Jurkat, Clone E6-1 (cell line): ENCODE measurements at regions not wholly inside any gene's neighbourhood (a gene's known extent, or its start where the extent isn't known, plus 50 kb on each side); places are given as distances from the start of the nearest gene placed in this dataset.

Experiments
- DNase-seq: peaks from one replicate; pipeline ENCODE4 v3.0.0-alpha.2; 2011; ENCODE audit warnings: low read depth, low spot score
- H3K4me3 ChIP-seq: 2 replicates; pipeline ENCODE4 v1.5.1; 2011; ENCODE audit warnings: mild to moderate bottlenecking, low read length, control low read depth, moderate library complexity

GRCh38 chr3:194738254-194739093, 52.8 kb downstream of the FAM43A start:
- DNase-seq, result no peak
- no peak overlapping the region for H3K4me3 ChIP-seq

GRCh38 chr3:194739498-194740284, 54.0 kb downstream of the FAM43A start:
- DNase-seq, result no peak
- no peak overlapping the region for H3K4me3 ChIP-seq

- DNase-seq, result no peak
- H3K4me3 ChIP-seq, result no peak overlapping the region
These were observed 55.3 kb downstream of the FAM43A start for GRCh38 chr3:194740859-194741491.

DNA sequence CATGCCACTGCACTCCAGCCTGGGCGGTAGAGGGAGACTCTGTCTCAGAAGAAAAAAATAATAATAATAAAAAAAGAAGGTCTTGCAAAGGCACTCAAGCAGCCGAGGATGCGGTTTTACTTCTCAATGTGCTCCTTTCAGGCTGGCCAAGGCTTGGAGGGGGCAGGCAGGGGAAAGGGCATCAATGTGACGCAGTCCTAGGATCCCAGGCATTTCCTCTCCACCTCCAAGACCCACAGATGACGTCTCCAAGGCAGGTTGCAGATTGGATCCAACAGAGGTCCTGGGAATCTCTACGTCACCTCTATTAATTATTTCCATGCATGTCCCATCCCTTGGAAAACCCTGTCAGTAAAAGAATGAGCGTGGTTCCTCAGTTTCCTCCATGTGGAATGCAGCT, 56.2 kb downstream of the FAM43A start:
- H3K4me3 ChIP-seq, result no peak overlapping the region
- DNase-seq, result no peak

GRCh38 chr3:194744826-194745225, 59.1 kb downstream of the FAM43A start:
- H3K4me3 ChIP-seq, result no peak overlapping the region
- no peak for DNase-seq

DNA sequence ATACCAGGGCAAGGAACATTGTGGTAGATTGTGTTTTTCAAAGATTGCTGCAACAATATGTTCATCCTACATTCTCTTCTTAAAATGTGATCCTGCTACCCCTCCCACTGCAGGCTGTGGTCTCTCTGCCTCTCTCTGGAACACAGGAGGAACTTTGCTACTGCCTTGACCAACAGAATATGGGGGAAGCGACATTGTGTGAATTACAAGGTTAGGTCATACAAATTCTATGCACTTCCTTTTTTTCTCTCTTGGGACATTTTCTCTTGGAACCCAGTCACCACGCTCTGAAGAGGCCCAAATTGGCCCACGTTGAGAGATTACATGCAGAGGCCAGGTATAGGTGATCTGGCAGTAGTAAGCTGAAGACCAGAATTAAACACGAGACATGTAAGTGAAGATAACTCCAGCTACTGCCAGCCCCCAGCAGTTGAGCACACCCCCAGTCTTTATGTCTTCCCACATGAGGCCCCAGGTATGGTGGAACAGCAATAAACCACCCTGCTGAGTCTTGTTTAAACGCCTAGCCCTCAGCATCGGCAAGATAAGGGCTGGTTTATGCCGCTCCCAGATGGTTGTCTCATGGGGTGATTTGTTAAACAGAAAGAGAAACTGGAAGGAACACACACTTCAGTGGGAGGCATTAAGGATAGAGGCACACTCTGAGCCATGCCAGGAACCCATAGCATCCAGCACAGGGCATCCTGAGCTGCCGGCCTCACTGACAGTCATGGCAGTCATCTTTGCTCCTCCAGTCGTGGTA, 59.9 kb downstream of the FAM43A start:
- H3K4me3 ChIP-seq, result no peak overlapping the region
- DNase-seq, result no peak

- no peak for DNase-seq
- no peak overlapping the region for H3K4me3 ChIP-seq
These were observed 62.5 kb downstream of the FAM43A start for GRCh38 chr3:194748225-194748624.

DNA sequence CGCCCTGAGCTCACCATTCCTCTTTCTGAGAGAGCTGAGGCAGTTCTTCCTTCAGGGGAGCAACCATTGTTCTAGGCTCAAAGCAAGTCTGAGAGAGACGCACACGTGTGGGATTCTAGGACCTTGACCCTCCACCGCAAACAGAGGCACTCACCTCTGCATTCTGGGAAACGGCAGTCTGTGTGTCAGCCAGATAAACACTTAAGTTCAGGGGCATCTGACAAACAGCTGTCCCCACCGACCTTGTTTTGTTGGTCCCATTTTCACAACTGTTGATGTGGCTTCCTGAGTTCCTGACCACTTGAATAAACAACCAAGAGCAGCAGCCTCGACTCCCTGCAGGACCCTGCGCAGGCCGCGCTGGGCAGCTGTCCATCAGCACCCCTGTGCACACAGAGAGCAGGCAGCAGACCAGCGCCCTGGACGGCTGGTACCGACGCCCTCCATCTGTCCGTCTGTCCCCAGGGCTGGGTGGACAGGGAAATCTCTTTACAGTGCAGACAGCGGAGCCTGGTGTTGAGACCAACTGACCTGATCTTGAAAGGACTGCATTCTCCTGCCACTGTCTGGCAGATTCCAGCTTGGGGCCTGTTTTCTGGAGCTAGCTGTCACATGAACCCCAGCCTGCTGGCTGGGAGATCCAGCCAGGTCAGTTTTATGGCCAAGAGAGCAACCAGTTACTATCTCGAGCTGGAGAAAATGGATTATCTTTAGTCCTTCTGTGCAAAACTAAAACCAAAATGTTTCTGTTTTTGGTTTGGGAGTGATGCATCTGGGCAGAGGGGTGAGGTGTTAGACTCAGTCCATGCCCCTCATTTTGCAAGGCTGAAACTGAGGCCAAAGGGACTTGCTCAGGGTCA, 64.2 kb downstream of the FAM43A start:
- DNase-seq, result no peak
- H3K4me3 ChIP-seq, result no peak overlapping the region

GRCh38 chr3:194750491-194750828, 64.8 kb downstream of the FAM43A start:
- no peak overlapping the region for H3K4me3 ChIP-seq
- no peak for DNase-seq

- H3K4me3 ChIP-seq, result no peak overlapping the region
- no peak for DNase-seq
These were observed 70.2 kb downstream of the FAM43A start for GRCh38 chr3:194755671-194756459.

DNA sequence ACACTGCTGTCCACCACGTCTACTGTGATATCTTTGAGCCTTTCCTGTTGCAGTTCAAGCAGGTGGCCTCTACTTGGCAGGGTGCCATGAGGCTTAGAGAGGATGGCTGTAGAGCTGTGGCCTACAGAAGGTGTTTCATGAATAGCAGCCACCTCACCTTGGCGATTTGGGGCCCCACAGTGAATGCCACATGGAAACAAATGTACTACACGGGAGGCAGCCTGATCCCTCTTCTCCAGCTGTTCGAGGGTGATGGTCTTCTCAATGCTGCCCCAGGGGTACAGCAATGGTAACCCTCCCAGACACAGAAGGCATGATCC, 70.7 kb downstream of the FAM43A start:
- DNase-seq, result no peak

DNA sequence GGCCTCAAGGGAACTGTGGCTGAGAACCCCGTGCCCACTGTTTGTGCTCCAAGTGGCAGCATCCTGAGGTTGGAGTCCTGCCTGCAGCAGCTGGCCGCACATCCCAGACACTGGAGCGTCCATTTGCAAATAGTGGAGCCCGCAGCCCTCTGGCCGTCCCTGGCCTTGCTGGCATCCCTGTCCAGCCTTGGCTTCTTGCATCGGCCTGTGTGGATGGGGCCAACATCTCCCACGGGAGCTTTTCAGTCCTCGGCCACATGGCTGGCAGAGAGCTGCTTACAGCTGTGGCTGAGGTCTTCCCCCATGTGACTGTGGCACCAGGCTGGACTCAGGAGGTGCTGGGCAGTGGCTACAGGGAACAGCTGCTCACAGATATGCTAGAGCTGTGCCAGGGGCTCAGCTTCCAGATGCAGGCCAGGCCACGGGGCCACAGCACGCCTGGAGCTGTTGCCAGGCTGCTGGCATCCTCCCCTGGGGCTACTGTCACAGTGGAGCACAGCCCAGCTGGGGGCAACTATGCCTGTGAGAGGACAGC, 71.2 kb downstream of the FAM43A start:
- DNase-seq, result no peak
- no peak overlapping the region for H3K4me3 ChIP-seq

More for the DNA sequence above, 70.7 kb downstream of the FAM43A start:
- H3K4me3 ChIP-seq, result no peak overlapping the region

GRCh38 chr3:194757647-194758061, 72.0 kb downstream of the FAM43A start:
- H3K4me3 ChIP-seq, result no peak overlapping the region
- no peak for DNase-seq

- H3K4me3 ChIP-seq, result no peak overlapping the region
- no peak for DNase-seq
These were observed 73.0 kb downstream of the FAM43A start for GRCh38 chr3:194758716-194759115.

DNA sequence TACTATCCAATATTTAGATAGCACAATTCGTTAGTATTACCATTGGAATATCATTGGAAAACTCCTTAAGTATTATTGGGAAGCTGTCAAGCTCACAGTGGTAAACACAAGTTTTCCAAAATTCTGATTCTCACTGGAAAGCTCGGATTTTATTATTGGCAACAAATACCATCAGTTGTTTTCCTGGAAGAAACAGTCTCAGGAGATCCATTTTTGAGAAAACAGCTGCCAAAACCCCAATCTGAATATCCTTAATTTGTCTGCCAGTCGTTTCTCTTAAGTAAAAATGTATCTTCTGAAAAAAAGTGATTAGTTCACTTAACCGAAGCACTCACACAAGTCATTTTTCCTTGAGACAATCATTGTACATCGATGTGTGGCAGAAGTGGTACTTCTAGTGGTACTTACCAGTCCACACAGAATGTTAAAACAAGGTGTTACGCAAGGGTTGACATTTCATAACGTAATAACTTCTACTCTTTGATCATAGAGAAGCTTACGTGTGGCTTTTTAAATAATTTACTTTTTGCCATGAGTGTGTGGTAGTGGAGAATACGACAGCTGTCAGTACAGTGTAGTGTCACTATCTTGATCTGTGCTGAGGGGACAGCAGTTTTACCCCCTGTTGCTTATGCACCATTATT, 74.9 kb downstream of the FAM43A start:
- no peak overlapping the region for H3K4me3 ChIP-seq
- no peak for DNase-seq

DNA sequence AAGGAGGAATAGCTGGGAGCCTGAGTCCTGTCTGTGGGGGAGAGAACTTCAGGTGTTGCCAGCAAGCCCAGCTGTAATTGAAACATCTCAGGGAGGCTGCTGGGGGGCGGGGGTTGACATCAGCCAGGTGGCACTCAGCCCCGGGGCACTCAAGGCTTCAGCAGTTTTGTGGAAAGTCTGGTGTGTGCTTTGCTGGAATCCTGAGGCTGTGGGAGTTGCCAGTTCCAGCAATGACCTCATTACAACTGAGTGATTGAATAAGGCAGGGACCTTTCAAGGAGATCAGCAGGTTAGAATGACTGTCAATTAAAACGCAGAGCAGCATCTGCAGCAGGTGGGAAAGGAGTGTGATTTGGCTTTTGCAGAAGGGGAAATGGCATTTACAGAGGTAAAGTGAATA, 75.7 kb downstream of the FAM43A start:
- no peak overlapping the region for H3K4me3 ChIP-seq
- DNase-seq, result no peak

- DNase-seq, result no peak
- no peak overlapping the region for H3K4me3 ChIP-seq
These were observed 81.2 kb downstream of the FAM43A start for GRCh38 chr3:194766845-194767244.
